Adipocyte (in vitro differentiated cells): ENCODE measurements at regions not wholly inside any gene's neighbourhood (a gene's known extent, or its start where the extent isn't known, plus 50 kb on each side); places are given as distances from the start of the nearest gene placed in this dataset.

Experiments
- DNase-seq: peaks from one replicate; pipeline ENCODE4 v3.0.0-alpha.2; 2015; ENCODE audit warnings: low read depth
- H3K27me3 ChIP-seq: replicated peaks from 2 replicates; pipeline ENCODE4 v1.7.0; 2013; ENCODE audit warnings: mild to moderate bottlenecking, low read length, moderate library complexity; ENCODE audit not compliant: control insufficient read depth, insufficient read depth
- H3K36me3 ChIP-seq: 2 replicates; pipeline ENCODE4 v1.7.0; 2013; ENCODE audit warnings: low read length, mild to moderate bottlenecking, moderate library complexity; ENCODE audit not compliant: control insufficient read depth, insufficient read depth, severe bottlenecking
- H3K4me1 ChIP-seq: 2 replicates; pipeline ENCODE4 v1.7.0; 2013; ENCODE audit warnings: mild to moderate bottlenecking, low read length, moderate library complexity; ENCODE audit not compliant: control insufficient read depth, insufficient read depth
- H3K4me3 ChIP-seq: 2 replicates; pipeline ENCODE4 v1.7.0; 2013; ENCODE audit warnings: mild to moderate bottlenecking, low read length, moderate library complexity
- H3K9ac ChIP-seq: 2 replicates; pipeline ENCODE4 v1.7.0; 2013; ENCODE audit warnings: mild to moderate bottlenecking, low read length, moderate library complexity
- H3K9me3 ChIP-seq: 2 replicates; pipeline ENCODE4 v1.7.0; 2013; ENCODE audit warnings: mild to moderate bottlenecking, low read length, moderate library complexity; ENCODE audit not compliant: control insufficient read depth

GRCh38 chr11:22065472-22065871, 127.4 kb upstream of the ANO5 start:
- H3K9me3 ChIP-seq, result peaks cover 10% of the 10 kb centered on the region
- H3K36me3 ChIP-seq, result no peaks in the 10 kb centered on the region
- no peak overlapping the region for H3K9ac ChIP-seq
- H3K27me3 ChIP-seq, result no peaks in the 10 kb centered on the region
- no peak for DNase-seq
- H3K4me1 ChIP-seq, result no peaks in the 10 kb centered on the region
- no peak overlapping the region for H3K4me3 ChIP-seq

DNA sequence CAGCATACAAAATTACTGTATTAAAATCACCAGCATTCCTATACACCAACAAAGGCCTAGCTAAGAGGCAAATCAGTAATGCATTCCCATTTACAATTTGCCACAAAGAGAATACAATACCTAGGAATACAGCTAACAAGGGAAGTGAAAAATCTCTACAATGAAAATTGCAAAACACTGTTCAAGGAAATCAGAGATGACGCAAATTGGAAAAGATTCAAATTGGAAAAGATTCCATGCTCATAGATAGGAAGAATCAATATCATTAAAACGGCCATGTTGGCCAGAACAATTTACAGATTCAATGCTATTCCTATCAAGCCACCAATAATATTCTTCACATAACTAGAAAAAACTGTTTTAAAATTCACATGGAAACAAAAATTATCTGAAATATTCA, 123.0 kb upstream of the ANO5 start:
- Histone ChIP-seq H3K4me3 (no peak overlapping the region), H3K9me3 (peaks cover 8% of the 10 kb centered on the region), H3K4me1 (no peaks in the 10 kb centered on the region), H3K9ac (no peak overlapping the region), H3K36me3 (no peaks in the 10 kb centered on the region), H3K27me3 (no peaks in the 10 kb centered on the region)
- no peak for DNase-seq

DNA sequence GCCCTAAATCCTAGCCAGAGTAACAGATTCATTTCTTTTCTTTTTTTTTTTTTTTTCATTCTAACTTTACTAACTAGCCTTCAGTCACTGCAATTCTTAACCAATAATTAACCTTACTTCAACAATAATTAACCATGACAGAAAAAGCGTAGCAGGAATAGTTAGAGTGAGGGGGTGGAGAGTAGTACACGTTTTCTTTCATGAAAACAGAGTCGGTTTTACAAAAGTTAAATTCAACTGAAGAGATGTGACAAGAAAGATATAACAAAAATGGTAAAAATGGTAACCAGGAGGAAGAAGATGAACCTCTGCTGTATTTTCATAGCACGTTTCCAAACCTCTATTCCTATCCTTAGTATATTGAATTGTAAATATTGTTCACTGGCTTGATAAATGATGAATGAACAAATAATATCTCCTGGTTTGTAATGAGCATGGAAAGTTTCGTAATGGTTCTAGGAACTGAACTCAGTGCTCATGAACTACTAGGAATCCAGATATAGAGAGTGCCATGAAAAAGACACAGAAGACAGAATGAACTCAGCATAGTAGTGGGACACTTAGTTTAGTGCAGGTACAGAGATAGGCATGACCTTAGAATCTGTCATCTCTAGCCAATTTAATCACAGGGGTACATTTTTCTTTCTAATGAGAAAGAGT, 116.5 kb upstream of the ANO5 start:
- Histone ChIP-seq H3K9ac (no peak overlapping the region), H3K36me3 (no peaks in the 10 kb centered on the region), H3K9me3 (no peaks in the 10 kb centered on the region), H3K4me3 (no peak overlapping the region), H3K27me3 (no peaks in the 10 kb centered on the region), H3K4me1 (no peaks in the 10 kb centered on the region)
- DNase-seq, result no peak

DNA sequence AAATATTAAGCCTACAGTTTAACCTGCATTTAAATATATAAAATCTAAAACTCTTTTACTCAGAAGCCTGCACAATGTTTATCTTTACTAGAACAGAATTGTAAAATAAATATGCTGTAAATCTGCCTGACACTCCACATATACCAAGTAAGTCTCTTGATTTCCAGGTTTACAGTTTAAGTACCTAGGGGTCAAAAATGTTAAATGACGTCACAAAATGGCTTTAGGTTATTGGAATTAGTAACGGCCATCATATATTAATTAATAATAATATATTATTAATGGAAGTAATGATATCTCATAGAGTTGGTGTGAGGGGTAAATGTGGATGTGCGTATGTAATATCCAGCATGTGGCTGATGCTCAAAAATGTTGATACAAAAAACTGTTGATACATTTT, 114.8 kb upstream of the ANO5 start:
- Histone ChIP-seq H3K27me3 (no peaks in the 10 kb centered on the region), H3K4me1 (no peaks in the 10 kb centered on the region), H3K4me3 (no peak overlapping the region), H3K9me3 (peaks cover 3% of the 10 kb centered on the region), H3K36me3 (no peaks in the 10 kb centered on the region), H3K9ac (no peak overlapping the region)
- no peak for DNase-seq

DNA sequence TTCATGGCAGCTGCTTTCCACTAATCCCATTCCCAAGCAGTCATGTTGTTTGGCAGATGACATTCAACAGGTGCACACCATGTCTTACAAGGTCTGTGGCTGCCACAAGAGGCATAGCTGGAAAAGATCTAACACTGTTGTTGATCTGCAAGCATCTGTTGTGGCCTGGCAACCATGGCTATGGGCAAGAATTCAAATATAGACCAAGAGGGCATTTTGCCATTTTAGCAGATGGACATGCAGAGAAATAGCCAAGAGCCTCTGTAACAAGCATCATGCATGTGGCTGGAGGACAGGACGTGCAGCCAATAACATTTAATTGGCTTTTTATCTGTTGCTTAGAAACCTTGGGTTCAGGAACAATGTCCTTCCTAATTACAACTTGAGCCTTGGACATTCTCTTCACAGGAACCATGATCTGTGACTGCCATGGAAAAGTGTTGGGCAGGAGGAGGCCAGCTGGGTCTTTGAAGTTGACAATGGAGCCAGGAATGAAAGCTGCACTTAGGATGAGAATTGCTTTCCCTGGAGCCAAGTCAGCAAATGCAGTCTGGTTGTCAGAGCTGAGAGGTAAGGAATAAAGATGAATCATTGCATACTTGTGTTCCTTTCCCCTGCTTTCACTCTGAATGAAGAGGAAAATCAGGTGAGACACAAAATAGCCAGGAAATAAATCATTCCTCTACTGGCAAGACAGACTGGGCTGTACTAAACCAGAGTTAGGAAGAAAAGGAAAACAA, 113.6 kb upstream of the ANO5 start:
- H3K36me3 ChIP-seq, result no peaks in the 10 kb centered on the region
- H3K9me3 ChIP-seq, result peaks cover 3% of the 10 kb centered on the region
- DNase-seq, result no peak
- H3K9ac ChIP-seq, result no peak overlapping the region
- no peaks in the 10 kb centered on the region for H3K27me3 ChIP-seq
- H3K4me1 ChIP-seq, result no peaks in the 10 kb centered on the region
- no peak overlapping the region for H3K4me3 ChIP-seq

DNA sequence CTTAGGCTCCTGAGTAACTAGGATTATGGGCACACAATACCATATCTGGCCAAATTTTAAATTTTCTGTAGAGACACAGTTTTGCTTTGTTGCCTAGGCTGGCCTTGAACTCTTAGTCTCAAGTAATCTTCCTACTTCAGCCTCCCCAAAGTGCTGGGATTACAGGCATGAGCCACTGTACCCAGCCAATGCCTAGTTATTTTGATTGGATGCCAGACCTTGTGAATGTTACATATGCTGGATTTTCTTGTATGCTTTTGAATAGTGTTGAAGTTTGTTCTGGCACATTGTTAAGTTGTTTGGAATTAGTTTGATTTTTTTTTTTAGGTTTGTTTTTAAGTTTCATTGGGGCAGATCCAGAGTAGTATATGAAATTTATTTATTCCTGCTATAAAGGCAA, 110.7 kb upstream of the ANO5 start:
- H3K9ac ChIP-seq, result no peak overlapping the region
- DNase-seq, result no peak
- no peaks in the 10 kb centered on the region for H3K36me3 ChIP-seq
- H3K27me3 ChIP-seq, result no peaks in the 10 kb centered on the region
- no peak overlapping the region for H3K4me3 ChIP-seq
- H3K4me1 ChIP-seq, result no peaks in the 10 kb centered on the region
- H3K9me3 ChIP-seq, result peaks cover 3% of the 10 kb centered on the region

GRCh38 chr11:22082788-22083187, 110.1 kb upstream of the ANO5 start:
- Histone ChIP-seq H3K9me3 (peaks cover 3% of the 10 kb centered on the region), H3K27me3 (no peaks in the 10 kb centered on the region), H3K4me1 (no peaks in the 10 kb centered on the region), H3K36me3 (no peaks in the 10 kb centered on the region), H3K9ac (no peak overlapping the region), H3K4me3 (no peak overlapping the region)
- no peak for DNase-seq

DNA sequence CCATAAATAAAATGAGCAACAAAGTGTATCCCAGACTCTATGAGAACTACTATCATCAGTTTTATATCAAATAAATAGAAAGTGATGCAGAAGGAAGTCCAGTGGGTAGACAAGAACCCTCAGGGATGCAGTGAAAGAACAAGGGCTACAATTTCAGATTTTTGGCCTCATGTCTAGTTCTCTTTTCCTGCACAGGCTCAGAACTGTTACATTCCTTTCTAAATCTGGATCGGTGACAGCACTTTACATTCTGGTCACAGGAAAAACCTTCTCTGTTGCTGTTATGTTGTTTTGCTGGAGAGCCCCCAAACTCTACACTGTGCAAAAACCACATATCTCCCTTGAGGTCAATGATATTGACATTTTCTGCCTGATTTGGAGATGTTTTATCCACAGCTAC, 108.8 kb upstream of the ANO5 start:
- H3K4me1 ChIP-seq, result no peaks in the 10 kb centered on the region
- no peak overlapping the region for H3K9ac ChIP-seq
- H3K36me3 ChIP-seq, result no peaks in the 10 kb centered on the region
- H3K27me3 ChIP-seq, result no peaks in the 10 kb centered on the region
- DNase-seq, result no peak
- peaks cover 3% of the 10 kb centered on the region for H3K9me3 ChIP-seq
- H3K4me3 ChIP-seq, result no peak overlapping the region

GRCh38 chr11:22084564-22084963, 108.3 kb upstream of the ANO5 start:
- Histone ChIP-seq H3K27me3 (no peaks in the 10 kb centered on the region), H3K4me1 (no peaks in the 10 kb centered on the region), H3K4me3 (no peak overlapping the region), H3K36me3 (no peaks in the 10 kb centered on the region), H3K9me3 (peaks cover 3% of the 10 kb centered on the region), H3K9ac (no peak overlapping the region)
- DNase-seq, result no peak

GRCh38 chr11:22089609-22090008, 103.3 kb upstream of the ANO5 start:
- no peak overlapping the region for H3K4me3 ChIP-seq
- H3K9ac ChIP-seq, result no peak overlapping the region
- no peaks in the 10 kb centered on the region for H3K27me3 ChIP-seq
- no peaks in the 10 kb centered on the region for H3K9me3 ChIP-seq
- no peak for DNase-seq
- no peaks in the 10 kb centered on the region for H3K36me3 ChIP-seq
- no peaks in the 10 kb centered on the region for H3K4me1 ChIP-seq

DNA sequence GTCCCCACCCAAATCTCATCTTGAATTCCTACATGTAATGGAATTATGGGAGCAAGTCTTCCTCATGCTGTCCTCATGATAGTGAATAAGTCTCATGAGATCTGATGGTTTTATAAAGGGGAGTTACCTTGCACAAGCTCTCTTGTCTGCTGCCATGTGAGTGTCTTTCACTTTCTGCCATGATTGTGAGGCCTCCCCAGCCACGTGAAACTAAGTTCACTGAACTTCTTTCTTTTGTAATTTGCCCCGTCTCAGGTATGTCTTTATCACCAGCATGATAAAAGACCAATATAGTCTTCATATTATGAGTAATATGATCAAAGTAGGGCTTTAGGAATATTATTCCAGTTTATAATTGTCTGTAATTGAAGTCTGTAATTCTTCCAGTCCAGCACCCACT, 86.3 kb upstream of the ANO5 start:
- no peaks in the 10 kb centered on the region for H3K27me3 ChIP-seq
- no peaks in the 10 kb centered on the region for H3K4me1 ChIP-seq
- no peak overlapping the region for H3K9ac ChIP-seq
- H3K9me3 ChIP-seq, result no peaks in the 10 kb centered on the region
- no peaks in the 10 kb centered on the region for H3K36me3 ChIP-seq
- no peak overlapping the region for H3K4me3 ChIP-seq
- no peak for DNase-seq
